GM23248 (cell line): ENCODE measurements at regions not wholly inside any gene's neighbourhood (a gene's known extent, or its start where the extent isn't known, plus 50 kb on each side); places are given as distances from the start of the nearest gene placed in this dataset.

Experiments used
- DNase-seq: peaks from one replicate; pipeline ENCODE4 v3.0.0-alpha.2; 2015
- H2AFZ ChIP-seq: fragments of 200-600 bp; sonication (generic); 2 replicates; pipeline ENCODE4 v1.6.1; 2016; ENCODE audit warnings: antibody characterized with exemption
- H3F3A ChIP-seq: fragments of 200-600 bp; sonication (generic); 2 replicates; pipeline ENCODE4 v1.6.1; 2016; ENCODE audit warnings: mild to moderate bottlenecking, antibody characterized with exemption, mixed run types; ENCODE audit not compliant: insufficient read depth
- H3K27ac ChIP-seq: fragments of 200-600 bp; sonication (generic); 2 replicates; pipeline ENCODE4 v1.5.1; 2016; ENCODE audit warnings: mild to moderate bottlenecking
- H3K27me3 ChIP-seq: fragments of 200-600 bp; sonication (generic); replicated peaks from 2 replicates; pipeline ENCODE4 v1.6.1; 2016; ENCODE audit warnings: mild to moderate bottlenecking; ENCODE audit not compliant: insufficient read depth
- H3K36me3 ChIP-seq: fragments of 200-600 bp; sonication (generic); 2 replicates; pipeline ENCODE4 v1.6.1; 2016; ENCODE audit warnings: low read depth, mild to moderate bottlenecking
- H3K4me1 ChIP-seq: fragments of 200-600 bp; sonication (generic); 2 replicates; pipeline ENCODE4 v1.6.1; 2016; ENCODE audit warnings: mild to moderate bottlenecking; ENCODE audit not compliant: insufficient read depth
- H3K4me2 ChIP-seq: fragments of 200-600 bp; sonication (generic); one replicate; pipeline ENCODE4 v1.6.1; 2016; ENCODE audit warnings: mild to moderate bottlenecking; ENCODE audit not compliant: unreplicated experiment
- H3K4me3 ChIP-seq: fragments of 200-600 bp; sonication (generic); 2 replicates; pipeline ENCODE4 v1.5.1; 2016; ENCODE audit warnings: mild to moderate bottlenecking
- H3K79me2 ChIP-seq: fragments of 200-600 bp; sonication (generic); 2 replicates; pipeline ENCODE4 v1.6.1; 2016; ENCODE audit warnings: mild to moderate bottlenecking; ENCODE audit not compliant: insufficient read depth
- H3K9ac ChIP-seq: fragments of 200-600 bp; sonication (generic); 2 replicates; pipeline ENCODE4 v1.6.1; 2016; ENCODE audit warnings: mild to moderate bottlenecking
- H3K9me2 ChIP-seq: fragments of 200-600 bp; sonication (generic); 2 replicates; pipeline ENCODE4 v1.6.1; 2016; ENCODE audit warnings: mixed run types, mild to moderate bottlenecking, moderate library complexity; ENCODE audit not compliant: insufficient read depth
- H3K9me3 ChIP-seq: fragments of 200-600 bp; sonication (generic); one replicate; pipeline ENCODE4 v1.6.1; 2017; ENCODE audit warnings: low read depth
- H4K20me1 ChIP-seq: fragments of 200-600 bp; sonication (generic); 2 replicates; pipeline ENCODE4 v1.6.0; 2016; ENCODE audit not compliant: insufficient read depth
- EZH2 ChIP-seq: fragments of 200-600 bp; sonication (generic); IDR thresholded peaks from 2 replicates; pipeline ENCODE4 v1.6.1; 2018; ENCODE audit warnings: antibody characterized with exemption, mild to moderate bottlenecking; ENCODE audit not compliant: insufficient read depth, poor library complexity, severe bottlenecking
- EZH2phosphoT487 ChIP-seq: fragments of 200-600 bp; sonication (generic); IDR thresholded peaks from 2 replicates; pipeline ENCODE4 v1.6.1; 2018; ENCODE audit warnings: antibody characterized with exemption, moderate library complexity, mild to moderate bottlenecking, low read depth; ENCODE audit not compliant: insufficient read depth
- WGBS, 2 experiments: methylation state at CpG; one replicate each; pipeline ENCODE4 v1.1.6; 2015 to 2017; ENCODE audit warnings: low lambda C conversion rate in 2 of 2, low coverage in 1 of 2; ENCODE audit errors: missing lambda C conversion rate in 2 of 2; 5-methylcytosine and 5-hydroxymethylcytosine counted together
- in situ Hi-C: fragments of 300-500 bp; cut with MboI; formaldehyde crosslinking; loops from 2 replicates; pipeline ENCODE4 v1.15.0; 2020

GRCh38 chr1:229048896-229049295, 222.0 kb upstream of the RAB4A start:
- Histone ChIP-seq H3K4me3 (no peak overlapping the region), H3K4me2 (no peak overlapping the region), H4K20me1 (no peaks in the 10 kb centered on the region), H2AFZ (no peak overlapping the region), H3K9me2 (no peaks in the 10 kb centered on the region), H3K36me3 (no peaks in the 10 kb centered on the region), H3K4me1 (no peaks in the 10 kb centered on the region), H3K9me3 (no peaks in the 10 kb centered on the region), H3K9ac (no peak overlapping the region), H3F3A (no peaks in the 10 kb centered on the region), H3K27ac (no peak overlapping the region), H3K79me2 (no peaks in the 10 kb centered on the region), H3K27me3 (peaks cover 15% of the 10 kb centered on the region)
- 84 to 85% methylated on average over 4 of the region's 4 CpGs for WGBS, 2 experiments
- DNase-seq, result no peak
- TF ChIP-seq EZH2phosphoT487 (no peak), EZH2 (no peak)
- in situ Hi-C loops, result no loop called here

GRCh38 chr1:229056046-229056445, 214.9 kb upstream of the RAB4A start:
- no peak overlapping the region for H3K4me2 ChIP-seq
- no peaks in the 10 kb centered on the region for H3F3A ChIP-seq
- in situ Hi-C loops, result no loop called here
- no peak overlapping the region for H3K27ac ChIP-seq
- 66 to 89% methylated on average over 1 of the region's 1 CpG for WGBS, 2 experiments
- TF ChIP-seq EZH2phosphoT487, result no peak
- no peak for TF ChIP-seq EZH2
- H3K4me1 ChIP-seq, result no peaks in the 10 kb centered on the region
- DNase-seq, result no peak
- H3K36me3 ChIP-seq, result no peaks in the 10 kb centered on the region
- no peaks in the 10 kb centered on the region for H3K9me2 ChIP-seq
- H2AFZ ChIP-seq, result no peak overlapping the region
- no peak overlapping the region for H3K4me3 ChIP-seq
- no peaks in the 10 kb centered on the region for H4K20me1 ChIP-seq
- no peak overlapping the region for H3K9ac ChIP-seq
- no peaks in the 10 kb centered on the region for H3K79me2 ChIP-seq
- no peaks in the 10 kb centered on the region for H3K9me3 ChIP-seq
- H3K27me3 ChIP-seq, result peaks cover 4% of the 10 kb centered on the region

GRCh38 chr1:229058111-229058561, 212.8 kb upstream of the RAB4A start:
- Histone ChIP-seq H3K36me3 (no peaks in the 10 kb centered on the region), H3K4me3 (no peak overlapping the region), H2AFZ (no peak overlapping the region), H3F3A (no peaks in the 10 kb centered on the region), H3K4me2 (no peak overlapping the region), H3K79me2 (no peaks in the 10 kb centered on the region), H3K9ac (no peak overlapping the region), H3K9me2 (no peaks in the 10 kb centered on the region), H4K20me1 (no peaks in the 10 kb centered on the region), H3K4me1 (no peaks in the 10 kb centered on the region), H3K27me3 (peaks cover 4% of the 10 kb centered on the region), H3K9me3 (no peaks in the 10 kb centered on the region), H3K27ac (no peak overlapping the region)
- in situ Hi-C loops, result no loop called here
- 73 to 74% methylated on average over 11 of the region's 11 CpGs for WGBS, 2 experiments
- TF ChIP-seq EZH2 (no peak), EZH2phosphoT487 (no peak)
- DNase-seq, result no peak

DNA sequence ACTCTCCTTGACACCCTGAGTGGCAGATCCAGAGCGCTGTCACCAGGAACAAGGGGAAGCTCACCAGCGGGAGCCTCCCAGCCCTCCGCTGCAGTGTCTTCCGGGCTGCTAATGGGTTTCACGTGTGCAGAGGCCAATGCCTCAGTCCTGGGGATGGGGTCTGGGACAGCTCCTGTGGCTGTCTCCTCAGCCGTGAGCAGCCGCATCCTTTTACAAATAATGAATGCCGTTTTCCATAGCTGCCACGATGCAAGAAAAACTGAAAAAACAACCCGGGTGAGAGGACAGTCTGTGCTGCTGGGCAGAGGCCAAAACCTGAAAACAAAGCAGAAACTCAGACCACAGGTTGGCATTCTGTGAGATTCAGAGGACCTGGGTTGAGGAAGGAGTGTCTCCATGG, 212.2 kb upstream of the RAB4A start:
- Histone ChIP-seq H3K36me3 (no peaks in the 10 kb centered on the region), H3K4me3 (no peak overlapping the region), H3K9me2 (no peaks in the 10 kb centered on the region), H2AFZ (no peak overlapping the region), H3F3A (no peaks in the 10 kb centered on the region), H3K27me3 (peaks cover 4% of the 10 kb centered on the region), H3K9me3 (no peaks in the 10 kb centered on the region), H3K9ac (no peak overlapping the region), H3K27ac (no peak overlapping the region), H3K4me1 (no peaks in the 10 kb centered on the region), H3K4me2 (no peak overlapping the region), H3K79me2 (no peaks in the 10 kb centered on the region), H4K20me1 (no peaks in the 10 kb centered on the region)
- in situ Hi-C loops, result no loop called here
- 12 to 13% methylated on average over 10 of the region's 10 CpGs for WGBS, 2 experiments
- no peak for TF ChIP-seq EZH2phosphoT487
- no peak for TF ChIP-seq EZH2
- no peak for DNase-seq

DNA sequence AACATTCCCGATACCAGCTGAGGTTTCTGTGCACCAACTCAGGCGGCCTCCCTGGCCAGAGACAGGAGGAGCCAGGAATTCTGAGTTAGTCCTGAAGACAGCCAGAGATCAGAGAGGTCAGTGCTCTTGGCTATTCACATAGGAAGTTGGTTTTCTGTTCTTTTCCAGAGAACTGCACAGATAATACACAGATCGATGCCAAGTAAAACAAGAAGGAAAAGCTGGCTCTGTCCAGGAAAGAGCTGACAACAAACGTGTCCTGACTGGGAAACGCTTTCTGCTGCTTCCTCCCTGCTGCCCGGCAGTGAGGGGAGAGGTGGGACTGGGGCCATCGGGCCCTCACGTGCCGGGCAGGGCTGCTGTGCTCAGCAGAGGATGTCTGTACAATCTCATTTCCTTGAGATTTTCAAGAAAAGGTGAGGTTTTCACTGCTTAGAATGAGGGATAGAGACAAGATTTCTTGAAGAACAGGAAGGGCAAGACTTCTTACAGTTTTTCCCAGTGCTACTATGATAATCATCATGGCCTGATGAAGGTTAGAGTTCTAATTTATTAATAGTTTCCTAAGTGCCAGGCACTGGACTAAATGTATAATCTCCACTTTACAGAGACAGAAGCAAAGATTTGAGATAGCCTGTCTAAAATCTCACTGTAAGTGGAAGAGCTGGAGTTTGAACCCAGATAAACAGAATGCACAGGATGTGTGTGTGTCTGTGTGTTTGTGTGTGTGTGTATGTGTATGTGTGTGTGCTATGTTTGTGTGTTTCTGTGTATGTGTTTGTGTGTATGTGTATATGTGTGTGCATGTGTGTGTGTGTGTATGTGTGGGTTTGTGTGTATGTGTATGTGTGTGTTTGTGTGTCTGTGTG, 211.0 kb upstream of the RAB4A start:
- WGBS, 2 experiments, result 5% methylated on average over 9 of the region's 9 CpGs
- Histone ChIP-seq H4K20me1 (no peaks in the 10 kb centered on the region), H3K27me3 (peaks cover 4% of the 10 kb centered on the region; the same call in 1 of the 2 replicates), H3K79me2 (no peaks in the 10 kb centered on the region), H2AFZ (no peak overlapping the region), H3F3A (no peaks in the 10 kb centered on the region), H3K9ac (no peak overlapping the region), H3K36me3 (no peaks in the 10 kb centered on the region), H3K4me3 (no peak overlapping the region), H3K27ac (no peak overlapping the region), H3K9me2 (no peaks in the 10 kb centered on the region), H3K4me2 (peak overlapping the region; percentile 31), H3K9me3 (no peaks in the 10 kb centered on the region), H3K4me1 (no peaks in the 10 kb centered on the region)
- DNase-seq, result peak; percentile 23
- no peak for TF ChIP-seq EZH2phosphoT487
- TF ChIP-seq EZH2, result no peak
- in situ Hi-C loops, result no loop called here
